NCI-H2107 (cell line): ENCODE measurements at regions not wholly inside any gene's neighbourhood (a gene's known extent, or its start where the extent isn't known, plus 50 kb on each side); places are given as distances from the start of the nearest gene placed in this dataset.
"Not testable (repeated sequence)": the region's sequence is repeated elsewhere in the genome, so short reads cannot be mapped to it uniquely, and the experiment has no call there.

Experiments
- DNase-seq: peaks from one replicate; lab custom pipeline; 2025; lab: John Stamatoyannopoulos, UW

DNA sequence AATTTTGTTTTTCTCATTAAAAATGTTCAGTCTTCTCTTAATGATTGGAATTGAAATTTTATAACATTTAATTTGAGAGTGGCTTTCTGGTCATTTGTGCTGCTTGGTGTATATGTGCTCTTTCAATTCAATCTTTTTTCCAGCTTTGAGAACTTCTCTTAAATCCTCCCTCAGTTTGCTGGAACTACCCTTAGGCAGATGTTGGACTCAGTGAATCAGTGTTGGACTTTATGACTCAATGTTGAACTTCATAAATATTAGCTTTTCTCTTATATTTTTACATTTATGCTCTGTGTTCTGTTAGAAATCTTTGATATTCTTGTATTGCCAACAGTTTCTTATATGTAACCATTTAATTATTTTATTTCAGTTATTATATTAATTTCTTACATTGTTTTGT is 935.5 kb upstream of the FBXO33 start:
- no peak for DNase-seq

DNA sequence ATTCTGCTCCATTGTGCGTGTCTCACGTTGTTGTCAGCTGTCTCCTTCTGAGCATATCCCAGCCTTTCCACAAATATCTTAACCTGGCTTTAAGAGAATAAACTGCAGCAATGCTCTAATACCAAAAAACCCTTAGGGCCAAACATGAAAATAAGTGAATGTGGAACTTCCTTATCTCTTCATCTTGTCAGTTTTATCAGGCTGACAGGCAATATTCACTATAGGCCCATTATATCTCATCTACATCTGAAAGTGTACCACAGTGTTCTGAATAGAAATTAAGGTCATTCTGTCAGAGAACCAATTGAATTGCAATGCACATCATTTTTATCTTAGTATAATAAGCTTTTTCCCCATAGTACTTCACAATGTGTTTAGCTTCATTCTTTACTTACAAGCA is 933.1 kb upstream of the FBXO33 start:
- no peak for DNase-seq

- no peak for DNase-seq
Measured at GRCh38 chr14:40362856-40363255, 930.6 kb upstream of the FBXO33 start.

- no peak for DNase-seq
Measured at GRCh38 chr14:40354754-40355153, 922.5 kb upstream of the FBXO33 start.

- DNase-seq = not testable (repeated sequence)
Measured at GRCh38 chr14:40348104-40348503, 915.9 kb upstream of the FBXO33 start.

DNA sequence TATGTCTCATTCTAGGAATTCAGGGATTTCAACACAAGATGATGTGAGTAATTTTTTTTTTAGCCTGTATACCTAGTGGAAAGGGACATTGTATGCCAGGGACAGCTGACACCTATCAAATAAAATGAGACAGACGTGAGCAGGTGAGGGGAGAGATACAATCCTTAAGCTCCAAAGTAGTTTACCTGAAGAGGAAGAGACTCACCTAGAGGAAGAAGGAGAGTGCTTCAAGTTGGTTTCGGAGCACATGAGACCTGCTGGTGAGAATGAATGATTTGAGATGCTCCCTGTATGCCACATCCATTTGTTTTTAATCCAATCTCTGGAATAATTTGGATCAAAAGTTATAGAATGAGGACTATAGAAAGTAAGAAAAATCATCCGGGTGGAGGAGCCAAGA is 915.4 kb upstream of the FBXO33 start:
- DNase-seq = no peak

- DNase-seq = no peak
Measured at GRCh38 chr14:40346275-40346674, 914.0 kb upstream of the FBXO33 start.

DNA sequence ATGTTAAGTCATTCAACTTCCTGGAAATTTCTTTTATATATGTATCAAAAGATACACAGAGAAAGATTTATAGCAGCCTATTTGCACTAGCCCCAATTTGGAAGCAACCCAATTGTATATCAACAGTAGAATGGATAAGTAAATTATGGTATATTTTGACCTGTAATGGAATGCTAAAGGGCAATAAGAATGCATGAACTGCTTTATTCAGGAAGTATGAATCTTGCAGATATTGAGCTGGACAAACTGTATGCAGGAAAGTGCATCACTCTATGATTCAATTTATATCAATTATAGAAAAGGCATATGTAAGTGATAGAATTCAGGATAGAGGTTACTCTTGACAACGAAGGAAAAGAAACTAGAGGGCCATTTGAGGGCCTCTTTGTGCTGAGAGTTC is 913.1 kb upstream of the FBXO33 start:
- no peak for DNase-seq

- DNase-seq = no peak
Measured at GRCh38 chr14:40340708-40341107, 908.5 kb upstream of the FBXO33 start.

- no peak for DNase-seq
Measured at GRCh38 chr14:40336846-40337245, 904.6 kb upstream of the FBXO33 start.

DNA sequence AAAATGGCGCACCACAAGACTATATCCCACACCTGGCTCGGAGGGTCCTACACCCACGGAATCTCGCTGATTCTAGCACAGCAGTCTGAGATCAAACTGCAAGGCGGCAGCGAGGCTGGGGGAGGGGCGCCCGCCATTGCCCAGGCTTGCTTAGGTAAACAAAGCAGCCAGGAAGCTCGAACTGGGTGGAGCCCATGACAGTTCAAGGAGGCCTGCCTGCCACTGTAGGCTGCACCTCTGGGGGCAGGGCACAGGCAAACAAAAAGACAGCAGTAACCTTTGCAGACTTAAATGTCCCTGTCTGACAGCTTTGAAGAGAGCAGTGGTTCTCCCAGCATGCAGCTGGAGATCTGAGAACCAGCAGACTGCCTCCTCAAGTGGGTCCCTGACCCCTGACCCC is 894.3 kb upstream of the FBXO33 start:
- DNase-seq = not testable (repeated sequence)

DNA sequence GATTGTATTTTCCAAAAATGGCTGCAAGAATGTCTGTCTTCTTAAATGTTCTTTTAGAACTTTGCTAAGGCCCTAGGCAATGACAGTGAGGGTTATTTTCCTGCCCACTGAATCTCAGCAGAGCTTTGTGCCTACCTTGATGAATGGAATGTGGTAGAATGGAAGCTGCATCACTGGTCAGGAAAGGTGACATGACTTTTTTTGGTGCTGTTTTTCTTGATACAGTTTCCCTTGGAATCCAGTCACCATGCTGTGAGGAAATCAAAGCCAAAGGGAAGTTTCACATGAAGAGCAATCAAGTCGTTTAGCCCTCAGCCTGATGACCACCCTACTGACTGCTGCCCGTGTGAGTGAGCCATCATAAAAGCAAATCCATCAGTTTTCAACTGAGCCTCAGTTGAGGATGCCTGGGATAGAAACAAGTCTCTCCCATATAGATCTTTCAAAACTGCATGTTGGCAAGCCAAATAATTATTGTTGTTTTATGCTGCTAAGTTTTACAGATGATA is 886.0 kb upstream of the FBXO33 start:
- DNase-seq = no peak

- no peak for DNase-seq
Measured at GRCh38 chr14:40317690-40318089, 885.5 kb upstream of the FBXO33 start.

GRCh38 chr14:40312296-40312695 is 880.1 kb upstream of the FBXO33 start:
- no peak for DNase-seq

DNA sequence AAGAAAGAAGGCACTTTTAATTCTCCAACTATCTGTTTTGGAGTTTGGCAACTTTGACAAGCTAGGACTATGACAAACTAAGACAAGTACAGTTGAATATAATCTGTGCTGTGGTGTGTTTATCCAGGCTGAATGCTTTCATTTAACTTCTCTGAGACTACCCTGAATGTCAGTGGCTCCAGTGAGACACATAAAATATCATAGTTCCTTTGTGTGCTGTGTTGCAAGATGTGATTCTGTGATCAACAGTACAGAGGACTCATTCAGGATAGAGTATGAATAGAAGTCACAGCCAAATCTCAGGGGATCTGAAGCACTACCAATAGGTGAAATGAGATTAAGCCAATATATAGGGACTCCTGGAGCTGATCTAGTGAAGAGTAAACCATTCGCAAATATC is 876.9 kb upstream of the FBXO33 start:
- DNase-seq = no peak

- no peak for DNase-seq
Measured at GRCh38 chr14:40308240-40308639, 876.0 kb upstream of the FBXO33 start.

GRCh38 chr14:40296821-40297220 is 864.6 kb upstream of the FBXO33 start:
- no peak for DNase-seq

GRCh38 chr14:40292664-40293063 is 860.4 kb upstream of the FBXO33 start:
- no peak for DNase-seq

GRCh38 chr14:40282196-40282595 is 850.0 kb upstream of the FBXO33 start:
- no peak for DNase-seq

DNA sequence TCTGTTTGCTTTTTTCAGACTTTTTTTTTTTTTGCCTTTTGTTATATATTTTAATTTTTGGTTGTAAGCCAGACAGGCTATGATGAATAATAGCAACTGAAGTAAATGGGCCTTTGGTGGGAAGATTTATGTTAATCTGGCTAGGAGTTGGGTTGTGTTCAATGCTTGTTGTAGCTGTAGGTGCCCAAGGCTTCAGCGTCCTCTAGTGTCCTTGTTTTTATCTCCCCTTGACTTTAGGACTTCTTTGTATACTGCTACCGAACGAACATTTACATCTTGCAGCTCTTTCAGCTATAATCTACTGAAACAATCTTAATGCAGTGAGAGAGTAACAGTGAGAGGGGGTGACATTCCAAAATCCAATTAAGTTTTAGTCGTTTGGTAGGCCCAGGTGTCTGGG is 848.4 kb upstream of the FBXO33 start:
- no peak for DNase-seq

- DNase-seq = no peak
Measured at GRCh38 chr14:40273417-40273816, 841.2 kb upstream of the FBXO33 start.

DNA sequence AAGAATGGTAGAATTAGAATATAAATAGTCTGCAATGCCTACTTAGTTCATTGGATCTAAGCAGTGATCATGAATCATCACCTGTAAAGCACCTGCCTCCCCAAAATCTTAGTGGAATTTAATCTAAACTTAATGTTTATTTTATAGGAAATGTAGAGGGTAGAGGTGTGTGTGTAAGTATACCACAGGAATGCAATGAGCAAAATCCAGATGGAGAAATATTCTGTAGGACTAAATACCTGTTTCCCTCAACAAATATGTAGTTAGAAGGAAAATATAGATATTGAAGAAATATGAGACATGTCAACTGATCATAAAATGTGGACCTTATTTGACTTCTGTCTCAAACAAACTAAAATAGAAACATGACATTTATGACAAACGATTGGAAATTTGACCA is 839.2 kb upstream of the FBXO33 start:
- no peak for DNase-seq

GRCh38 chr14:40269436-40269835 is 837.2 kb upstream of the FBXO33 start:
- DNase-seq = no peak

DNA sequence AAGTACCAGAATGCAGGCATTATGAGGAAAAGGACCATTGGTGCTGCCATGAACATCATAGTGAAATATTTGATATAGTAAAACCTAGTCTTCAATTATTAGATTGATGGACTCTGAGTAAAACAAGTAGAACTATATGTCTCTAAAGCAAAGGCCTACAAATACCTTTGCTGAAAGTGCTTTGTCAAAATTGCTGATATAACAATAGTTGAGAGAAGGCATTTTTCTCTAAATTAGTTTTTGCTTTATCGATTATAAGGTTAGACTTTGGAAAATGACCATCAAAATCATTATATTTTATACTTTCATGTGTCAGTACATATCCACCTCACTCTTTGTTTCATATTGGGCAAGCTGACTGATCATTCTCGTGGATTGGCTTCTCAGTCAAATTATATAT is 836.0 kb upstream of the FBXO33 start:
- DNase-seq = no peak

DNA sequence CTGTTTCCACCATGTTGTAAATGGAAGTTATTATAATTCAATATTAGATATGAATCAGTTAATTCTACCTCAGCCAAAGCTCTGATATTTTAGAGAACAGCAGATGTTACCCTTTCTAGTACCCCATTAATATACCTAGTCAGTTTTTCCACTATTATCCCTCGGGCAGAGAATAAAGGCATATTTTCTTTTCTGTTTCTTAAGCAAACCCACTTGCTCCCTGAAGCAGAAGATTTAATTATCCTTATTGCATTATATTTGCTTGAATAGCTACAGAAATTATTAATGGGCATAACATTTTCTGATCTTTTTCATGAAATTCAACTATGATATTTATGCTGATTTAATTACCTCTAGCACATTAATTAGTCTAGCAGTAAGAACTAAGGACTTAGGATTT is 832.9 kb upstream of the FBXO33 start:
- no peak for DNase-seq
